AG09319 (cell line): ENCODE measurements at regions not wholly inside any gene's neighbourhood (a gene's known extent, or its start where the extent isn't known, plus 50 kb on each side); places are given as distances from the start of the nearest gene placed in this dataset.

Experiments used
- DNase-seq: peaks from one replicate; pipeline ENCODE4 v3.0.0-alpha.2; 2010; ENCODE audit warnings: low read depth; ENCODE audit errors: extremely low read depth
- CTCF ChIP-seq: IDR thresholded peaks from 2 replicates; pipeline ENCODE4 v1.5.1; 2011; ENCODE audit warnings: low read depth, mild to moderate bottlenecking, inconsistent platforms, low read length, moderate library complexity

GRCh38 chr5:39986614-39987013 is 561.8 kb upstream of the DAB2 start:
- no peak for DNase-seq
- no peak for TF ChIP-seq CTCF

- TF ChIP-seq CTCF: no peak
- no peak for DNase-seq
Observed at GRCh38 chr5:39980056-39980455, 555.3 kb upstream of the DAB2 start.

GRCh38 chr5:39977066-39977655 is 552.4 kb upstream of the DAB2 start:
- DNase-seq: no peak
- TF ChIP-seq CTCF: no peak

GRCh38 chr5:39970117-39970798 is 545.5 kb upstream of the DAB2 start:
- DNase-seq: no peak
- TF ChIP-seq CTCF: no peak

GRCh38 chr5:39968381-39968780 is 543.6 kb upstream of the DAB2 start:
- TF ChIP-seq CTCF: no peak
- DNase-seq: no peak

GRCh38 chr5:39955156-39955555 is 530.4 kb upstream of the DAB2 start:
- DNase-seq: no peak
- TF ChIP-seq CTCF: no peak

- no peak for DNase-seq
- TF ChIP-seq CTCF: no peak
Observed at GRCh38 chr5:39951070-39951469, 526.3 kb upstream of the DAB2 start.
